ENCODE measurements at regions not wholly inside any gene's neighbourhood (a gene's known extent, or its start where the extent isn't known, plus 50 kb on each side); places are given as distances from the start of the nearest gene placed in this dataset.

- DNase-seq, result no peak
Measured at GRCh38 chr13:70864731-70865130, 756.5 kb upstream of the KLHL1 start.

DNA sequence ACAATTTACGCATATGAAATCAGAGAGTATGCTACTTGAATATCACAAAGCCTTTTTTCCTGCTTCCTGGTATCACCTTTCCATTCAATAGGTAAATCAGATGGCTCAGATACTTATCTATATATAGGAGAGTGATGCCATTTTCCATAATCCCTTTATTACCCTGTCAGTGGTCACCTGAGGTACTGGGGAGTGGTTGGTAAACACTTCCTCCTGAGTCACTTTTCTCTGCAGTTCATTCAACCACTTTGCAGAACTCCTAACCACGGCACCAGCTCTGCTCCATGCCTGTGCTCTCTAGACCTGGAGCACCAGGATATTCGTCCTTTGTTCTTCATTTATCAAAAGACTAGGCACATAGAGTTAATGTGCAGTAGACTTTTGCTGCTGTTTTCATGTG is 748.5 kb upstream of the KLHL1 start:
- DNase-seq, result no peak

DNA sequence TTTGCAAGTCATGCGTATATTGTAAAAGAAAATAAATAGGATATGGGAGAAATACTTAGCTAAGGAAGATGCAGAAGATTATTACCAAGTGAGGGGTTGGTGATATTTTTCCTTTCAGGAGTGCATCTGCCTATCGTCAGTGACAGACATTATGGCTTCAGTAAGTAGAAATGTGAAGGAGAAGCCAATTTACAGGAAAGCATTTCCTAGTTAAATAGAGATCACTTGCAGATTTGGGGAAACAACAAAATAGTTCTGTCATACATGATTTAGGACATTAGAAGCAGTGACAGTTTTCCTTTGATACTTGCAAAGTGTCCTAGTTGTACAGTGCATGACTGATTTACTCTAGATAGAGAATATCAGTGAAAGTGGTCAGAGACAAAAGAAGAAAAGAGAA is 747.8 kb upstream of the KLHL1 start:
- DNase-seq, result no peak

DNA sequence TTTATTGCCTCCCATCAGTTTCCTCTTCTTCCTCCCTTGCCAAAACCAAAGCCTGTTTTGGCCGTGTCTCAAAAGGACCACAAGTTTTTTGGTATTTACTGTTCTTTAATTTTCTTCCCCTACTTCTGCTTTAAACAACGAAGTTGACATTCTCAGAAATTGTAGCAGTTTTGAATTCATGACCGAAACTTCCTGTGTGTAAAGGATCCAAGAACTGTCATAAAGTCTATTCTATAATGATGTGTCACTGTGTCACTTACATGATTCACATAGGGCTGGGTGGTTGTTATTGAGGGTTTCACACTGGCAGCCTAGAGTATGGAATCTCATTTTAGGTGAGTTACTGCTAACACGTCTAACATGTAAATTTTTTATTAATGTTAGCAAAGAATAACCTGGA is 741.0 kb upstream of the KLHL1 start:
- DNase-seq, result no peak

DNA sequence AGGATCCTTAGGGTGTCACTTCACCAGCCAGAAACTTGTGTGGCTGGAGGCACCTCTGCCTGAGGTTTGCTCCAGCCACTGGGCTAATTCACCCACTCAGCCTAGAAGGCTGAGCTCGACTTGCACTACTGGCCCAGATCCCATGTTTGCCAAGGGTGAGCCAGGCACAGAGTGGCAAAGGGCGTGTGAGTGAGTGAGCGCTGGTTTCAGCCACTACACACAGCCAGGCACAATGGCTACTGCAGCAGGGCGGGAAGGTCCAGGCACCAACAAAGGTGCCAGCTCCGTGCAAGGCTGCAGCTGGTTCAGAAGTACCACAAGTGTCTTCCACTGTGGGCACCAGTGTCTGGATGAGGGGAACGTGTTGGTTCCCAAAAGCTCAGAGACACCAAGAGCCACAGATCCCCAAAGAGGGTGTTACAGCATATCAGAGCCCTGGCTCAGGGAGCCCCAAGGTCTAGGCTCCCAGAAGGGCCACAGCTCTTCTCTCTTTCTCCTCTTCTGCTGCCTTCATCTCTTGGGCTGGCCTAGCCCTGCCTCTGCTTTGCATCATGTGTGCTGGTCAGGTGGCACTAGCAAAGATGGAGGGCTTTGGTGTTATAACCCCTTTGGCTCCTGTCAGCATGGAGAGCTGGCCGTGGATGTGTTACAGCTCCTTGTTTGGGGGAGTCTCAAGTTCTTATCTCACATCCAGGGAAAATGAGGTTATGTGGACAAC is 736.3 kb upstream of the KLHL1 start:
- no peak for DNase-seq

GRCh38 chr13:70842062-70842644 is 733.9 kb upstream of the KLHL1 start:
- no peak for DNase-seq

GRCh38 chr13:70841240-70842061 is 733.2 kb upstream of the KLHL1 start:
- DNase-seq, result no peak

- DNase-seq, result no peak
Measured at GRCh38 chr13:70835371-70835770, 727.1 kb upstream of the KLHL1 start.

- DNase-seq, result no peak
Measured at GRCh38 chr13:70829748-70830147, 721.5 kb upstream of the KLHL1 start.

DNA sequence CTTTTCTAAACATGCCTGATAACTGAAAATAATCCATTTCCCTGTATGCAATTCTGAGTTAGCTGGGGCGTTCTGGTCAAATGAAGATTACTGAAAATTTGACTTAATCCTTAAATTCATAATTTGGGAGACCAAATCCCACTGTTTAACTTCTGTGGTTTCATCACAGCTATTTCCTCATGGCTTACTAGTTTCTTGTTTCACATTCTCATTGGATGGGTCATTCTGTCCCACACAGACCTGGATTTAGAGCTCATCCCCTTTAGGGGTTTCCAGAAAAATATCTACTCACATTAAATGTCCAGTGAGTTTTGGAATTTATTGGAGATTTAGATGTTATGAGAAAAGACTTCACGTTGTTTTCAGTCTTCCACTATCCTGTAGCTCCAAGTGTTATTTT is 709.3 kb upstream of the KLHL1 start:
- no peak for DNase-seq

- DNase-seq, result no peak
Measured at GRCh38 chr13:70816853-70817252, 708.6 kb upstream of the KLHL1 start.

DNA sequence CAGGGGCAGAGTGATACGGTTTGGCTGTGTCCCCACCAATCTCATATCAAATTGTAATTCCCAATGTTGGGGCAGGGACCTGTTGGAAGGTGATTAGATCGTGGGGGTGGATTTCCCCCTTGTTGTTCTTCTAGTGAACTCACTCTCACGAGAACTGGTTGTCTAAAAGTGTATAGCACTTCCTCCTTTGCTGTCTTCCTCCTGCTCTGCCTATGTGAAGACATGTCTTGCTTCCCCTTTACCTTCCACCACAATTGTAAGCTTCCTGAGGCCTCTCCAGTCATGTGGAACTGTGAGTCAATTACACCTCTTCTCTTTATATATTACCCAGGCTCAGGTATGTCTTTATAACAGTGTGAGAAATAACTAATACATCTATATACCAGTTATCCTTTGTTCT is 706.4 kb upstream of the KLHL1 start:
- no peak for DNase-seq

GRCh38 chr13:70812481-70812880 is 704.2 kb upstream of the KLHL1 start:
- no peak for DNase-seq

DNA sequence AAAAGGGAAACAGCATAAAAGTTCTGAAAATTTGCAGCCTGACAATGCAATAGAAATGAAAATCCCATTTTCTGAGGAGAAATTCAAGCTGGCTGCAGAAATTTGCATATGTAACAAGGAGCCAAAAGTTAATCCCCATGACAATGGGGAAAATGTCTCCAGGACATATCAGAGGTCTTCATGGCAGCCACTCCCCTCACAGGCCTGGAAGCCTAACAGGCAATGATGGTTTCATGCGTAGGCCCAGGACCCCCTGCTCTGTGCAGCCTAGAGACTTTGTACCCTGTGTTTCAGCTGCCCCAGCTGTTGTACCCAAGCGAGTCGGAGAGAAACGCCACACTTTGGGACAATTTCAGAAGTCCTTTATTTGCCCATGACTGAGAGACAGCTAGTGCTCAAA is 701.3 kb upstream of the KLHL1 start:
- no peak for DNase-seq

GRCh38 chr13:70798385-70798784 is 690.1 kb upstream of the KLHL1 start:
- no peak for DNase-seq

GRCh38 chr13:70795484-70795883 is 687.2 kb upstream of the KLHL1 start:
- DNase-seq, result no peak

GRCh38 chr13:70792121-70792520 is 683.9 kb upstream of the KLHL1 start:
- DNase-seq, result no peak

GRCh38 chr13:70789751-70790150 is 681.5 kb upstream of the KLHL1 start:
- no peak for DNase-seq

DNA sequence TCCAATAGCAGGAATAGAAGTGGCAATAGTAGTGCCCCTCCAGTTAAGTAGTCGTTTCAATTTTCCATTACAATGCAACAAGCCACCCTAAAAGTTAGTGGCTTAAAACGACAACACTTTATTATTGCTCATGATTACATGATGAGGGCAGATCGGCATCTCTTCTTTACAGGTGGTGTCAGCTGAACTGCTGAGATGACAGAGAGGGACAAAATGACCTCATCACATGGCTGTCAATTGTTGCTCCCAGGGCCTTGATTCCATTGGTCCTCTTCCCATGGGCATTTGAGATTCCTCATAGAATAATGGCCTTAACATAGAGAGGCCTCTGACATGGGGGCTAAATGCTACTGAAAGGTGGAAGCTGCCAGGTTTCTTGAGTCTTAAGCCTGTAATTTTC is 679.8 kb upstream of the KLHL1 start:
- no peak for DNase-seq

DNA sequence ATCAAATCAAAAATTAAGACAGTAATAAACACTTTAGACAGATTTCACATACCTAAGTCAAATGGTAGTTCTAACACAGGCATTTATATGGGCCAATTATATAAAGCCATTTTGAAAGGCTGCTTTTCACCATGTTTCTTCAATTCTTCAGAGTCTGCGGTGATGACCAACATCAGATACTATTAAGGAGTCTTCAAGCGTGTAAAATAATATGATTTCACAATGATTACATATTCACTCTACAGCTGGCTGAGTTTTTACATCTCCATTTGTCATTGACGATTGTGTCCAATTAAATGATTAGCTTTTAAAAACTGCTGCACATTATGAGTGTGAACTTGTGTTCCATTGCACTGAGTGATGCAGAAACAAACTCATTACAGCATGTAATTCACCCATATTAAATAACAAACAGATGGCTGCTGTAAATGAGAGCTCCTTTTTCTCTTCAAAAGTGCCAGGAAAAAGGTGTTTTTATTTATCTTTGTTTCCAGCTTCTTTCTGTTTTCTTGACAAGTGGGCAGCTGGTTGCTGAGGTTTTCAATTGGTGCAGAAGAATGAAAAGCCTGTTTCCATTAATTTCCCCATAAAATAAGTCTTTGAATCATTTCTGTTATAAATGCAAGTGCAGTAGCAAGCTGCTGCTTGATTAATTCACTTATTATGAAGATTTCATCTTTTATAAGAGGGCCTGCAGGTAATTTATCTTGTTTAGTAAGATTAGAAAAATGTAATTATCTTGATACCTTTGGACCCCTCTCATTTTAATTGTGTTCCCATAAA is 676.1 kb upstream of the KLHL1 start:
- no peak for DNase-seq

- DNase-seq, result no peak
Measured at GRCh38 chr13:70769817-70770216, 661.6 kb upstream of the KLHL1 start.

DNA sequence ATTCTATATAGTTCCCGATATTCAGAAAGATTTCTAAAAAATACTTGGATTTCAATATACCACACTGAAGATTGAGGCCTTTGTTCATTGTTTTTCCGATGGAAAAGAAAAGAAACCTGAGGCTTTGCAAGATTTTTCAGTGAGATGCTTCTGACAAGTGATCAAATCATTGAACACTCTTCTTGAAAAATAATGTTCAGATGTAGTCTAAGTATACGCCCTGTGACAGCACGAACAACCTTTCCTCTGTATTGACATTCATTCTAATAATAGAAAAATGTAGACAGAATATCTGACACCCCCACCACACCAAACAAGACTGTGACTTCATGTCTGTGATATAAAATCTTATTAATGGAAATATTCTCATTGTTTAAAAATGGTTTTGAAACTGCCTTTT is 650.7 kb upstream of the KLHL1 start:
- no peak for DNase-seq

- DNase-seq, result no peak
Measured at GRCh38 chr13:70756088-70756487, 647.8 kb upstream of the KLHL1 start.
